HFFc6 (cell line): ENCODE measurements at regions not wholly inside any gene's neighbourhood (a gene's known extent, or its start where the extent isn't known, plus 50 kb on each side); places are given as distances from the start of the nearest gene placed in this dataset.

Experiments
- DNase-seq: peaks from one replicate; pipeline ENCODE4 v3.0.0-alpha.2; 2018
- H3K27ac Mint-ChIP-seq: 2 replicates; pipeline ENCODE4 v1.8.0; 2020; ENCODE audit warnings: mild to moderate bottlenecking, mixed read lengths
- H3K27me3 Mint-ChIP-seq: 2 replicates; pipeline ENCODE4 v1.8.0; 2021; ENCODE audit warnings: mild to moderate bottlenecking, moderate library complexity, mixed read lengths; ENCODE audit not compliant: insufficient read depth
- H3K36me3 Mint-ChIP-seq: 2 replicates; pipeline ENCODE4 v1.8.0; 2021; ENCODE audit warnings: low read depth, mixed read lengths
- H3K4me1 Mint-ChIP-seq: 2 replicates; pipeline ENCODE4 v1.8.0; 2020; ENCODE audit warnings: low read depth, mixed read lengths
- H3K4me3 Mint-ChIP-seq: 2 replicates; pipeline ENCODE4 v1.8.0; 2020; ENCODE audit warnings: mild to moderate bottlenecking, moderate library complexity, mixed read lengths
- H3K9me3 Mint-ChIP-seq: 2 replicates; pipeline ENCODE4 v1.8.0; 2020; ENCODE audit warnings: mild to moderate bottlenecking, mixed read lengths
- CTCF ChIP-seq: fragments of 200-600 bp; sonication (generic); IDR thresholded peaks from 2 replicates; pipeline ENCODE4 v1.5.0; 2021; ENCODE audit warnings: antibody characterized with exemption, mild to moderate bottlenecking

- Mint-ChIP-seq H3K27ac (no peak overlapping the region), H3K4me3 (no peak overlapping the region), H3K27me3 (no peaks in the 10 kb centered on the region; the same call in 1 of the 2 replicates), H3K4me1 (no peaks in the 10 kb centered on the region), H3K36me3 (no peaks in the 10 kb centered on the region), H3K9me3 (peaks cover 54% of the 10 kb centered on the region)
- no peak for DNase-seq
- TF ChIP-seq CTCF: no peak
Observed at GRCh38 chr13:22082437-22083100, 411.7 kb downstream of the FGF9 start.

- TF ChIP-seq CTCF: no peak
- Mint-ChIP-seq H3K9me3 (peaks cover 42% of the 10 kb centered on the region), H3K27me3 (no peaks in the 10 kb centered on the region; the same call in 1 of the 2 replicates), H3K4me3 (no peak overlapping the region), H3K36me3 (no peaks in the 10 kb centered on the region), H3K4me1 (no peaks in the 10 kb centered on the region), H3K27ac (no peak overlapping the region)
- DNase-seq: no peak
Observed at GRCh38 chr13:22085001-22085400, 414.1 kb downstream of the FGF9 start.

GRCh38 chr13:22086597-22087330, 415.9 kb downstream of the FGF9 start:
- Mint-ChIP-seq H3K9me3 (peaks cover 46% of the 10 kb centered on the region), H3K4me3 (no peak overlapping the region), H3K27me3 (no peaks in the 10 kb centered on the region; the same call in 1 of the 2 replicates), H3K4me1 (no peaks in the 10 kb centered on the region), H3K36me3 (no peaks in the 10 kb centered on the region), H3K27ac (no peak overlapping the region)
- no peak for DNase-seq
- no peak for TF ChIP-seq CTCF

GRCh38 chr13:22090106-22090505, 419.2 kb downstream of the FGF9 start:
- Mint-ChIP-seq H3K36me3 (no peaks in the 10 kb centered on the region), H3K4me1 (no peaks in the 10 kb centered on the region), H3K4me3 (no peak overlapping the region), H3K27me3 (no peaks in the 10 kb centered on the region; the same call in 1 of the 2 replicates), H3K9me3 (peaks cover 47% of the 10 kb centered on the region), H3K27ac (no peak overlapping the region)
- TF ChIP-seq CTCF: no peak
- no peak for DNase-seq

- TF ChIP-seq CTCF: no peak
- Mint-ChIP-seq H3K4me3 (no peak overlapping the region), H3K9me3 (peaks cover 54% of the 10 kb centered on the region), H3K36me3 (no peaks in the 10 kb centered on the region), H3K27ac (no peak overlapping the region), H3K27me3 (no peaks in the 10 kb centered on the region), H3K4me1 (no peaks in the 10 kb centered on the region)
- DNase-seq: no peak
Observed at GRCh38 chr13:22091222-22091970, 420.5 kb downstream of the FGF9 start.
